Astrocyte (in vitro differentiated cells and primary cell): ENCODE measurements at regions not wholly inside any gene's neighbourhood (a gene's known extent, or its start where the extent isn't known, plus 50 kb on each side); places are given as distances from the start of the nearest gene placed in this dataset.

Experiments used
- DNase-seq: peaks from one replicate; pipeline ENCODE4 v3.0.0-alpha.2; 2010; ENCODE audit warnings: low read depth
- FAIRE-seq: peaks from 2 replicates; lab custom pipeline; 2011; peaks lifted over from hg19 to GRCh38; lab: Jason Lieb, UNC
- H2AFZ ChIP-seq: 2 replicates; pipeline ENCODE4 v1.6.0; 2012; ENCODE audit warnings: low read depth, low read length, inconsistent platforms
- H3K27ac ChIP-seq: 2 replicates; pipeline ENCODE4 v1.5.1; 2011; ENCODE audit warnings: low read depth, low read length, inconsistent platforms
- H3K27me3 ChIP-seq: 2 replicates; pipeline ENCODE4 v1.6.0; 2011; ENCODE audit warnings: low read length, inconsistent platforms; ENCODE audit not compliant: insufficient read depth
- H3K36me3 ChIP-seq: 2 replicates; pipeline ENCODE4 v1.5.1; 2011; ENCODE audit warnings: low read length, inconsistent platforms; ENCODE audit not compliant: insufficient read depth
- H3K4me1 ChIP-seq: 2 replicates; pipeline ENCODE4 v1.5.1; 2011; ENCODE audit warnings: low read length, inconsistent platforms; ENCODE audit not compliant: insufficient read depth
- H3K4me2 ChIP-seq: 2 replicates; pipeline ENCODE4 v1.6.0; 2012; ENCODE audit warnings: low read length, inconsistent platforms
- H3K4me3 ChIP-seq: 2 replicates; pipeline ENCODE4 v1.5.1; 2011; ENCODE audit warnings: low read depth, mild to moderate bottlenecking, low read length, inconsistent platforms; ENCODE audit not compliant: insufficient read depth
- H3K79me2 ChIP-seq: 2 replicates; pipeline ENCODE4 v1.6.0; 2012; ENCODE audit warnings: mild to moderate bottlenecking, low read length, inconsistent platforms; ENCODE audit not compliant: insufficient read depth
- H3K9ac ChIP-seq: 2 replicates; pipeline ENCODE4 v1.6.0; 2012; ENCODE audit warnings: mild to moderate bottlenecking, low read length, inconsistent platforms
- H3K9me3 ChIP-seq: 2 replicates; pipeline ENCODE4 v1.5.1; 2012; ENCODE audit warnings: low read depth, mild to moderate bottlenecking, low read length, inconsistent platforms; ENCODE audit not compliant: insufficient read depth
- H4K20me1 ChIP-seq: 2 replicates; pipeline ENCODE4 v1.6.0; 2012; ENCODE audit warnings: low read length, inconsistent platforms; ENCODE audit not compliant: insufficient read depth
- H3K27ac Mint-ChIP-seq: one replicate; pipeline ENCODE4 v1.8.0; 2021; ENCODE audit warnings: mild to moderate bottlenecking, mixed read lengths; ENCODE audit not compliant: unreplicated experiment
- H3K27me3 Mint-ChIP-seq: one replicate; pipeline ENCODE4 v1.8.0; 2021; ENCODE audit warnings: low read depth, mixed read lengths; ENCODE audit not compliant: unreplicated experiment
- H3K36me3 Mint-ChIP-seq: one replicate; pipeline ENCODE4 v1.8.0; 2021; ENCODE audit warnings: low read depth, mixed read lengths; ENCODE audit not compliant: unreplicated experiment
- H3K4me1 Mint-ChIP-seq: one replicate; pipeline ENCODE4 v1.8.0; 2021; ENCODE audit warnings: low read depth, mixed read lengths; ENCODE audit not compliant: unreplicated experiment
- H3K4me3 Mint-ChIP-seq: one replicate; pipeline ENCODE4 v1.8.0; 2021; ENCODE audit warnings: mild to moderate bottlenecking, moderate library complexity, mixed read lengths; ENCODE audit not compliant: unreplicated experiment
- H3K9me3 Mint-ChIP-seq: one replicate; pipeline ENCODE4 v1.8.0; 2021; ENCODE audit warnings: mild to moderate bottlenecking, mixed read lengths; ENCODE audit not compliant: unreplicated experiment
- CTCF ChIP-seq: IDR thresholded peaks from 2 replicates; pipeline ENCODE4 v1.5.1; 2011; ENCODE audit warnings: low read depth, mild to moderate bottlenecking, inconsistent platforms, low read length, moderate library complexity; ENCODE audit not compliant: insufficient read depth
- EZH2 ChIP-seq: IDR thresholded peaks from 2 replicates; pipeline ENCODE4 v1.6.1; 2012; ENCODE audit warnings: mild to moderate bottlenecking, low read length, inconsistent platforms; ENCODE audit not compliant: insufficient read depth

DNA sequence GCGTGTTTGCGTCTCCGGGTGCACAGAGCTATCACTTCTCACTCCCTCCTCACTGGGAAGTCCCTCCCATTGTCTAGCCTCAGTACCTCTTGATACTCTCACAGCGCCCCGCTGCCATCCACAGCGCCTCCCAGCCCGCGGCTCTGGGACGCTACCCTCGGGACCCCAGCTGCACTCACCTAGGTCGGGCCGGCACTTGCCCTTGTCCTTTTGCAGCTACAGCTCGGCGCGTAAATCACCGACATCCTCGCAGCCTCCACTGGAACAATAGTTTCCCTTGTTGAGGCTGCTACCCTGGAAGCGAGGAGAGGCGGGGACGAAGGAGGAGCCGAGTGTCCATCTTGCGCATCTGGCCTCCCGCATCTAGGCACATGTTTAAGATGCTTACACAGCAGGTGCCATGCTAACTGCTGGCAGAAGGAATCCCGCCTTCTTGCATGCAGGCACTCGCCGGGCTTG lies 269.5 kb upstream of the HSFY2 start:
- no peak overlapping the region for H3K4me3 ChIP-seq
- H3K27ac ChIP-seq, result no peak overlapping the region
- no peaks in the 10 kb centered on the region for H3K9me3 Mint-ChIP-seq
- peaks cover 21% of the 10 kb centered on the region for H3K36me3 Mint-ChIP-seq
- H3K4me3 Mint-ChIP-seq, result no peak overlapping the region
- H3K27ac Mint-ChIP-seq, result no peak overlapping the region
- H3K9ac ChIP-seq, result no peak overlapping the region
- DNase-seq (no peak), FAIRE-seq (no peak)
- H3K36me3 ChIP-seq, result no peaks in the 10 kb centered on the region
- no peak overlapping the region for H2AFZ ChIP-seq
- H3K27me3 Mint-ChIP-seq, result no peaks in the 10 kb centered on the region
- H4K20me1 ChIP-seq, result no peaks in the 10 kb centered on the region
- no peaks in the 10 kb centered on the region for H3K27me3 ChIP-seq
- no peaks in the 10 kb centered on the region for H3K4me1 ChIP-seq
- no peaks in the 10 kb centered on the region for H3K9me3 ChIP-seq
- H3K79me2 ChIP-seq, result no peaks in the 10 kb centered on the region
- TF ChIP-seq EZH2 (no peak), CTCF (no peak)
- H3K4me2 ChIP-seq, result peak overlapping the region; percentile 11
- no peaks in the 10 kb centered on the region for H3K4me1 Mint-ChIP-seq

DNA sequence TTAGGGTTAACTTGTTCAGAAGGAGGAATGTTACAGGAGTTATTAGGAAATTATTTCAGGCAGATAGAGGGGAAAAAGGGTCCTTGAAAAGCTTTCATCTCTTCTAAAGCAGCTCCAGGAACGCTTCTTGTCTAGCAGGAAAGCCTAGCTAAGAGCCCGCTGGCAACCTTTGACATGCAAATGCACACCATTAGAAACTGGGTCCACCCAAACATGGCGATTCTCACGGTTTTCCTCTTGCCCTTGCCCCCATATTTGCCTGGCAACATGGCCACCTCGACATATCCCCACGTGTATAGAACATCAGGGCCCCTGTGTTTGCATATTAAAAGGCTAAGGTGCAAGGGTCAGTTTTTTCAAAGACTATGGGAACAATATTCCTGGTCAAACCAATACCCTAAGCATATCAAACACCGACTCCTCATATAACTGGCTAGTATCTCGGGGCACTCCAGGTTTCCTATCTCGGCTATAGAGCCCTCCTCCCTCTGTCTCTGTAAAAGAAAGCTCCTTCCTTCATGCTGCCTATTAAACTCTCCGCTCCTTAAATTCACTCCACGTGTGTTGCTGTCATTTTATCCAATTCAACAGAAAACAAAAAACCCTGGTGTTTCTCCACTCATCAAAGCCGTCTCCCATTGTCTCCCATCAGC lies 268.9 kb upstream of the HSFY2 start:
- Mint-ChIP-seq H3K9me3 (no peaks in the 10 kb centered on the region), H3K27me3 (no peaks in the 10 kb centered on the region), H3K4me1 (no peaks in the 10 kb centered on the region), H3K4me3 (no peak overlapping the region), H3K27ac (no peak overlapping the region), H3K36me3 (peaks cover 21% of the 10 kb centered on the region)
- H4K20me1 ChIP-seq, result no peaks in the 10 kb centered on the region
- DNase-seq, result no peak
- H3K27ac ChIP-seq, result no peak overlapping the region
- no peaks in the 10 kb centered on the region for H3K27me3 ChIP-seq
- no peak for FAIRE-seq
- no peaks in the 10 kb centered on the region for H3K4me1 ChIP-seq
- H3K9me3 ChIP-seq, result no peaks in the 10 kb centered on the region
- H3K4me3 ChIP-seq, result no peak overlapping the region
- H2AFZ ChIP-seq, result no peak overlapping the region
- peak overlapping the region; percentile 11 for H3K4me2 ChIP-seq
- no peak overlapping the region for H3K9ac ChIP-seq
- H3K36me3 ChIP-seq, result no peaks in the 10 kb centered on the region
- TF ChIP-seq CTCF (no peak), EZH2 (no peak)
- H3K79me2 ChIP-seq, result no peaks in the 10 kb centered on the region

GRCh38 chrY:19026631-19027030 lies 253.1 kb upstream of the HSFY2 start:
- Histone ChIP-seq H3K79me2 (no peaks in the 10 kb centered on the region), H3K27ac (no peak overlapping the region), H3K9me3 (no peaks in the 10 kb centered on the region), H3K4me1 (no peaks in the 10 kb centered on the region), H4K20me1 (no peaks in the 10 kb centered on the region), H3K4me2 (no peak overlapping the region), H3K27me3 (no peaks in the 10 kb centered on the region), H3K9ac (no peak overlapping the region), H2AFZ (no peak overlapping the region), H3K36me3 (no peaks in the 10 kb centered on the region), H3K4me3 (no peak overlapping the region)
- Mint-ChIP-seq H3K27me3 (no peaks in the 10 kb centered on the region), H3K9me3 (no peaks in the 10 kb centered on the region), H3K4me1 (no peaks in the 10 kb centered on the region), H3K27ac (no peak overlapping the region), H3K36me3 (no peaks in the 10 kb centered on the region), H3K4me3 (no peak overlapping the region)
- no peak for FAIRE-seq
- no peak for DNase-seq
- no peak for TF ChIP-seq EZH2
- no peak for TF ChIP-seq CTCF
